ENCODE measurements at regions not wholly inside any gene's neighbourhood (a gene's known extent, or its start where the extent isn't known, plus 50 kb on each side); places are given as distances from the start of the nearest gene placed in this dataset.

DNA sequence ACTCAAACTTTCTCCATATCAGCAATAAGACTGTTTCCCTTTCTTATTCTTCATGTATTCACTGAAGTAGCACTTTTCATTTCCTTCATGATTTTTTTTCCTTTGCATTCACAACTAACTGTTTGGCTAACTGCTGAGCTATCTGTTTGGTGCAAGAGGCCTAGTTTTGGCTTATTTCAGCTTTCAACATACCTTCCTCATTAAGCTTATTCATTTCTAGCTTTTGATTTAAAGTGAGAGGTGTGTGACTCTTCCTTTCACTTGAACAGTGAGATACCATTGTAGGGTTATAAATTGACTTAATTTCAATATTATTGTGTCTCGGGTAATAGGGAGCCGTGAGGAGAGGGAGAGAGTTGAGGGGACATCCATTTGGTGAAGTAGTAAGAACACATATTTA, 262.0 kb upstream of the PREP start:
- TF ChIP-seq ZNF37A (tag by site-specific recombination; IDR thresholded peaks at IDR 0.05) (no peak), MYNN (tag by site-specific recombination; IDR thresholded peaks at IDR 0.05; ENCODE audit: borderline replicate concordance) (no peak), KLF10 (tag by site-specific recombination; IDR thresholded peaks at IDR 0.05) (no peak), ZNF221 (tag by site-specific recombination; IDR thresholded peaks at IDR 0.05; ENCODE audit: borderline replicate concordance) (no peak), ZNF501 (tag by site-specific recombination; IDR thresholded peaks at IDR 0.05) (no peak), OSR2 (tag by site-specific recombination; IDR thresholded peaks at IDR 0.05) (no peak), ZNF777 (tag by site-specific recombination; IDR thresholded peaks at IDR 0.05; ENCODE audit: borderline replicate concordance) (no peak)
- TF ChIP-seq, protein P1, sequence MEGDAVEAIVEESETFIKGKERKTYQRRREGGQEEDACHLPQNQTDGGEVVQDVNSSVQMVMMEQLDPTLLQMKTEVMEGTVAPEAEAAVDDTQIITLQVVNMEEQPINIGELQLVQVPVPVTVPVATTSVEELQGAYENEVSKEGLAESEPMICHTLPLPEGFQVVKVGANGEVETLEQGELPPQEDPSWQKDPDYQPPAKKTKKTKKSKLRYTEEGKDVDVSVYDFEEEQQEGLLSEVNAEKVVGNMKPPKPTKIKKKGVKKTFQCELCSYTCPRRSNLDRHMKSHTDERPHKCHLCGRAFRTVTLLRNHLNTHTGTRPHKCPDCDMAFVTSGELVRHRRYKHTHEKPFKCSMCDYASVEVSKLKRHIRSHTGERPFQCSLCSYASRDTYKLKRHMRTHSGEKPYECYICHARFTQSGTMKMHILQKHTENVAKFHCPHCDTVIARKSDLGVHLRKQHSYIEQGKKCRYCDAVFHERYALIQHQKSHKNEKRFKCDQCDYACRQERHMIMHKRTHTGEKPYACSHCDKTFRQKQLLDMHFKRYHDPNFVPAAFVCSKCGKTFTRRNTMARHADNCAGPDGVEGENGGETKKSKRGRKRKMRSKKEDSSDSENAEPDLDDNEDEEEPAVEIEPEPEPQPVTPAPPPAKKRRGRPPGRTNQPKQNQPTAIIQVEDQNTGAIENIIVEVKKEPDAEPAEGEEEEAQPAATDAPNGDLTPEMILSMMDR (tag by site-specific recombination; IDR thresholded peaks at IDR 0.05), result no peak
- TF ChIP-seq, protein P2, sequence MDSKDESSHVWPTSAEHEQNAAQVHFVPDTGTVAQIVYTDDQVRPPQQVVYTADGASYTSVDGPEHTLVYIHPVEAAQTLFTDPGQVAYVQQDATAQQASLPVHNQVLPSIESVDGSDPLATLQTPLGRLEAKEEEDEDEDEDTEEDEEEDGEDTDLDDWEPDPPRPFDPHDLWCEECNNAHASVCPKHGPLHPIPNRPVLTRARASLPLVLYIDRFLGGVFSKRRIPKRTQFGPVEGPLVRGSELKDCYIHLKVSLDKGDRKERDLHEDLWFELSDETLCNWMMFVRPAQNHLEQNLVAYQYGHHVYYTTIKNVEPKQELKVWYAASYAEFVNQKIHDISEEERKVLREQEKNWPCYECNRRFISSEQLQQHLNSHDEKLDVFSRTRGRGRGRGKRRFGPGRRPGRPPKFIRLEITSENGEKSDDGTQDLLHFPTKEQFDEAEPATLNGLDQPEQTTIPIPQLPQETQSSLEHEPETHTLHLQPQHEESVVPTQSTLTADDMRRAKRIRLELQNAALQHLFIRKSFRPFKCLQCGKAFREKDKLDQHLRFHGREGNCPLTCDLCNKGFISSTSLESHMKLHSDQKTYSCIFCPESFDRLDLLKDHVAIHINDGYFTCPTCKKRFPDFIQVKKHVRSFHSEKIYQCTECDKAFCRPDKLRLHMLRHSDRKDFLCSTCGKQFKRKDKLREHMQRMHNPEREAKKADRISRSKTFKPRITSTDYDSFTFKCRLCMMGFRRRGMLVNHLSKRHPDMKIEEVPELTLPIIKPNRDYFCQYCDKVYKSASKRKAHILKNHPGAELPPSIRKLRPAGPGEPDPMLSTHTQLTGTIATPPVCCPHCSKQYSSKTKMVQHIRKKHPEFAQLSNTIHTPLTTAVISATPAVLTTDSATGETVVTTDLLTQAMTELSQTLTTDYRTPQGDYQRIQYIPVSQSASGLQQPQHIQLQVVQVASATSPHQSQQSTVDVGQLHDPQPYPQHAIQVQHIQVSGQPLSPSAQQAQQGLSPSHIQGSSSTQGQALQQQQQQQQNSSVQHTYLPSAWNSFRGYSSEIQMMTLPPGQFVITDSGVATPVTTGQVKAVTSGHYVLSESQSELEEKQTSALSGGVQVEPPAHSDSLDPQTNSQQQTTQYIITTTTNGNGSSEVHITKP (tag by site-specific recombination; IDR thresholded peaks at IDR 0.05), result no peak
